Epithelial cell of esophagus (primary cell): ENCODE measurements at regions not wholly inside any gene's neighbourhood (a gene's known extent, or its start where the extent isn't known, plus 50 kb on each side); places are given as distances from the start of the nearest gene placed in this dataset.
A peak's percentile ranks its signal among the peaks of the same experiment; 100 is the strongest.

Experiments used
- DNase-seq: peaks from one replicate; pipeline ENCODE4 v3.0.0; 2010; ENCODE audit warnings: low read depth
- H3K4me3 ChIP-seq: 2 replicates; pipeline ENCODE4 v1.5.1; 2011; ENCODE audit warnings: mild to moderate bottlenecking, low read length, control low read depth
- CTCF ChIP-seq: IDR thresholded peaks from 2 replicates; pipeline ENCODE4 v1.5.1; 2011; ENCODE audit warnings: low read depth, mild to moderate bottlenecking, low read length, control low read depth, inconsistent platforms; ENCODE audit not compliant: insufficient read depth; ENCODE audit errors: missing control alignments

GRCh38 chr9:115674091-115674490, 479.5 kb upstream of the PAPPA start:
- no peak overlapping the region for H3K4me3 ChIP-seq
- DNase-seq = no peak
- TF ChIP-seq CTCF = no peak

GRCh38 chr9:115675834-115676233, 477.8 kb upstream of the PAPPA start:
- no peak overlapping the region for H3K4me3 ChIP-seq
- no peak for DNase-seq
- TF ChIP-seq CTCF = no peak

GRCh38 chr9:115680231-115680630, 473.4 kb upstream of the PAPPA start:
- peak; percentile 16 for DNase-seq
- H3K4me3 ChIP-seq = no peak overlapping the region
- no peak for TF ChIP-seq CTCF

GRCh38 chr9:115681585-115681984, 472.0 kb upstream of the PAPPA start:
- no peak for DNase-seq
- no peak for TF ChIP-seq CTCF
- no peak overlapping the region for H3K4me3 ChIP-seq

- no peak for DNase-seq
- TF ChIP-seq CTCF = no peak
- no peak overlapping the region for H3K4me3 ChIP-seq
Measured at GRCh38 chr9:115686069-115686468, 467.5 kb upstream of the PAPPA start.

- DNase-seq = peak; percentile 51
- no peak for TF ChIP-seq CTCF
- no peak overlapping the region for H3K4me3 ChIP-seq
Measured at GRCh38 chr9:115687356-115687755, 466.2 kb upstream of the PAPPA start.

GRCh38 chr9:115689331-115689730, 464.3 kb upstream of the PAPPA start:
- no peak for DNase-seq
- TF ChIP-seq CTCF = no peak
- no peak overlapping the region for H3K4me3 ChIP-seq
